ENCODE measurements at regions not wholly inside any gene's neighbourhood (a gene's known extent, or its start where the extent isn't known, plus 50 kb on each side); places are given as distances from the start of the nearest gene placed in this dataset.

GRCh38 chr6:2491137-2491536 lies 245.7 kb upstream of the GMDS start:
- H4K20me1 ChIP-seq (ENCODE audit: insufficient read depth, poor library complexity, severe bottlenecking): no peaks in the 10 kb centered on the region
- H2AFZ ChIP-seq: no peak overlapping the region
- H3K27ac ChIP-seq: no peak overlapping the region
- TF ChIP-seq CTCF (IDR thresholded peaks at IDR 0.05; ENCODE audit: poor library complexity): no peak
- no peak for TF ChIP-seq EZH2phosphoT487 (IDR thresholded peaks at IDR 0.05; ENCODE audit: low read depth, severe bottlenecking, unreplicated experiment)
- no peak for TF ChIP-seq EZH2 (IDR thresholded peaks at IDR 0.05; ENCODE audit: borderline replicate concordance)
- DNase-seq (ENCODE audit: low spot score): no peak
- no peaks in the 10 kb centered on the region for H3K9me3 ChIP-seq (ENCODE audit: low read depth)
- no peaks in the 10 kb centered on the region for H3K9me2 ChIP-seq (replicated peaks; ENCODE audit: insufficient read depth)
- H3K79me2 ChIP-seq: no peaks in the 10 kb centered on the region
- H3K4me2 ChIP-seq: no peak overlapping the region
- H3K4me1 ChIP-seq (ENCODE audit: insufficient read depth): no peaks in the 10 kb centered on the region
- WGBS (ENCODE audit: low lambda C conversion rate, missing lambda C conversion rate): 98% methylated on average over 14 of the region's 14 CpGs
- H3K4me3 ChIP-seq: no peak overlapping the region
- H3K27me3 ChIP-seq: no peaks in the 10 kb centered on the region
- H3K36me3 ChIP-seq (replicated peaks; ENCODE audit: insufficient read depth, low read depth): no peaks in the 10 kb centered on the region

- no peak overlapping the region for H2AFZ ChIP-seq
- H3K27ac ChIP-seq: no peak overlapping the region
- no peaks in the 10 kb centered on the region for H3K79me2 ChIP-seq
- H3K4me2 ChIP-seq: no peak overlapping the region
- no peaks in the 10 kb centered on the region for H3K9me2 ChIP-seq (replicated peaks; ENCODE audit: insufficient read depth)
- H3K4me3 ChIP-seq: no peak overlapping the region
- H3K36me3 ChIP-seq (replicated peaks; ENCODE audit: insufficient read depth, low read depth): no peaks in the 10 kb centered on the region
- no peaks in the 10 kb centered on the region for H3K27me3 ChIP-seq
- no peaks in the 10 kb centered on the region for H4K20me1 ChIP-seq (ENCODE audit: insufficient read depth, poor library complexity, severe bottlenecking)
- no peak for TF ChIP-seq CTCF (IDR thresholded peaks at IDR 0.05; ENCODE audit: poor library complexity)
- no peak for TF ChIP-seq EZH2phosphoT487 (IDR thresholded peaks at IDR 0.05; ENCODE audit: low read depth, severe bottlenecking, unreplicated experiment)
- no peak for TF ChIP-seq EZH2 (IDR thresholded peaks at IDR 0.05; ENCODE audit: borderline replicate concordance)
- H3K9me3 ChIP-seq (ENCODE audit: low read depth): no peaks in the 10 kb centered on the region
- WGBS (ENCODE audit: low lambda C conversion rate, missing lambda C conversion rate): 85% methylated on average over 6 of the region's 6 CpGs
- no peak for DNase-seq (ENCODE audit: low spot score)
- no peaks in the 10 kb centered on the region for H3K4me1 ChIP-seq (ENCODE audit: insufficient read depth)
These were observed 243.2 kb upstream of the GMDS start for GRCh38 chr6:2488578-2488977.

- Histone ChIP-seq H4K20me1 (ENCODE audit: insufficient read depth, poor library complexity, severe bottlenecking) (no peaks in the 10 kb centered on the region), H3K4me1 (ENCODE audit: insufficient read depth) (no peaks in the 10 kb centered on the region), H3K27ac (no peak overlapping the region), H3K4me2 (no peak overlapping the region), H3K4me3 (no peak overlapping the region), H3K79me2 (no peaks in the 10 kb centered on the region), H3K36me3 (replicated peaks; ENCODE audit: insufficient read depth, low read depth) (no peaks in the 10 kb centered on the region), H2AFZ (no peak overlapping the region), H3K27me3 (no peaks in the 10 kb centered on the region), H3K9me2 (replicated peaks; ENCODE audit: insufficient read depth) (no peaks in the 10 kb centered on the region), H3K9me3 (ENCODE audit: low read depth) (no peaks in the 10 kb centered on the region)
- TF ChIP-seq EZH2 (IDR thresholded peaks at IDR 0.05; ENCODE audit: borderline replicate concordance) (no peak), EZH2phosphoT487 (IDR thresholded peaks at IDR 0.05; ENCODE audit: low read depth, severe bottlenecking, unreplicated experiment) (no peak), CTCF (IDR thresholded peaks at IDR 0.05; ENCODE audit: poor library complexity) (no peak)
- no peak for DNase-seq (ENCODE audit: low spot score)
- WGBS (ENCODE audit: low lambda C conversion rate, missing lambda C conversion rate): 97% methylated on average over 7 of the region's 7 CpGs
These were observed 239.7 kb upstream of the GMDS start for GRCh38 chr6:2485116-2485515.

GRCh38 chr6:2482773-2483172 lies 237.4 kb upstream of the GMDS start:
- H3K36me3 ChIP-seq (replicated peaks; ENCODE audit: insufficient read depth, low read depth): no peaks in the 10 kb centered on the region
- H3K4me3 ChIP-seq: no peak overlapping the region
- no peak for DNase-seq (ENCODE audit: low spot score)
- peaks cover 10% of the 10 kb centered on the region for H3K4me1 ChIP-seq (ENCODE audit: insufficient read depth)
- TF ChIP-seq EZH2phosphoT487 (IDR thresholded peaks at IDR 0.05; ENCODE audit: low read depth, severe bottlenecking, unreplicated experiment): no peak
- no peak for TF ChIP-seq EZH2 (IDR thresholded peaks at IDR 0.05; ENCODE audit: borderline replicate concordance)
- TF ChIP-seq CTCF (IDR thresholded peaks at IDR 0.05; ENCODE audit: poor library complexity): no peak
- H3K27me3 ChIP-seq: no peaks in the 10 kb centered on the region
- no peaks in the 10 kb centered on the region for H3K9me3 ChIP-seq (ENCODE audit: low read depth)
- 80% methylated on average over 2 of the region's 2 CpGs for WGBS (ENCODE audit: low lambda C conversion rate, missing lambda C conversion rate)
- no peaks in the 10 kb centered on the region for H3K79me2 ChIP-seq
- no peak overlapping the region for H3K27ac ChIP-seq
- no peak overlapping the region for H2AFZ ChIP-seq
- H4K20me1 ChIP-seq (ENCODE audit: insufficient read depth, poor library complexity, severe bottlenecking): no peaks in the 10 kb centered on the region
- H3K4me2 ChIP-seq: no peak overlapping the region
- H3K9me2 ChIP-seq (replicated peaks; ENCODE audit: insufficient read depth): no peaks in the 10 kb centered on the region

All from hepatocyte (in vitro differentiated cells).